ENCODE measurements at regions not wholly inside any gene's neighbourhood (a gene's known extent, or its start where the extent isn't known, plus 50 kb on each side); places are given as distances from the start of the nearest gene placed in this dataset.

DNA sequence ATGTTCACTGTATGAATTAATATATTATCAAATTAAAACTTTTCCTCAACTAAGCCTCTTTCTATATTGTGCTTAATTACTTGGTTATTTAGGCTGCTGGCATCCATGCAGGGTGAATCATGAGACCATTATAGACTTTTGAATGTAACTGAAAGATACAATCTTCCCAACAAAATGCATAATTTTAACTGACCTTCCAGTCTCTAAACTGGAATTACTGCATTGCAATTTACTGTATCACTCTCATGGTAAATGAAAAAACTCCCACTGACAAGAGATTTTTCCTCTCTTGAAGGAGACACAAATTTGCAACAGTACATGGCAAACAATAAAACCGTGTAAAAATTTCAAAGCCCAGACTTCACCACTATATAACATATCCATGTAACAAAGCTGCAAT is 349.5 kb downstream of the DRD1 start:
- TF ChIP-seq, protein P1, sequence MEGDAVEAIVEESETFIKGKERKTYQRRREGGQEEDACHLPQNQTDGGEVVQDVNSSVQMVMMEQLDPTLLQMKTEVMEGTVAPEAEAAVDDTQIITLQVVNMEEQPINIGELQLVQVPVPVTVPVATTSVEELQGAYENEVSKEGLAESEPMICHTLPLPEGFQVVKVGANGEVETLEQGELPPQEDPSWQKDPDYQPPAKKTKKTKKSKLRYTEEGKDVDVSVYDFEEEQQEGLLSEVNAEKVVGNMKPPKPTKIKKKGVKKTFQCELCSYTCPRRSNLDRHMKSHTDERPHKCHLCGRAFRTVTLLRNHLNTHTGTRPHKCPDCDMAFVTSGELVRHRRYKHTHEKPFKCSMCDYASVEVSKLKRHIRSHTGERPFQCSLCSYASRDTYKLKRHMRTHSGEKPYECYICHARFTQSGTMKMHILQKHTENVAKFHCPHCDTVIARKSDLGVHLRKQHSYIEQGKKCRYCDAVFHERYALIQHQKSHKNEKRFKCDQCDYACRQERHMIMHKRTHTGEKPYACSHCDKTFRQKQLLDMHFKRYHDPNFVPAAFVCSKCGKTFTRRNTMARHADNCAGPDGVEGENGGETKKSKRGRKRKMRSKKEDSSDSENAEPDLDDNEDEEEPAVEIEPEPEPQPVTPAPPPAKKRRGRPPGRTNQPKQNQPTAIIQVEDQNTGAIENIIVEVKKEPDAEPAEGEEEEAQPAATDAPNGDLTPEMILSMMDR (IDR thresholded peaks at IDR 0.05), result no peak
- TF ChIP-seq POLR2AphosphoS5 (IDR thresholded peaks at IDR 0.05; ENCODE audit: insufficient read depth in 1 of 2, low read depth in 1 of 2) (no peak), POLR2A (IDR thresholded peaks at IDR 0.05) (no peak)
